NCI-H460 (cell line): ENCODE measurements at regions not wholly inside any gene's neighbourhood (a gene's known extent, or its start where the extent isn't known, plus 50 kb on each side); places are given as distances from the start of the nearest gene placed in this dataset.

ENCODE experiments used
- DNase-seq: peaks from one replicate; pipeline ENCODE4 v3.0.0-alpha.2; 2016; ENCODE audit warnings: low read depth; ENCODE audit errors: extremely low read depth

DNA sequence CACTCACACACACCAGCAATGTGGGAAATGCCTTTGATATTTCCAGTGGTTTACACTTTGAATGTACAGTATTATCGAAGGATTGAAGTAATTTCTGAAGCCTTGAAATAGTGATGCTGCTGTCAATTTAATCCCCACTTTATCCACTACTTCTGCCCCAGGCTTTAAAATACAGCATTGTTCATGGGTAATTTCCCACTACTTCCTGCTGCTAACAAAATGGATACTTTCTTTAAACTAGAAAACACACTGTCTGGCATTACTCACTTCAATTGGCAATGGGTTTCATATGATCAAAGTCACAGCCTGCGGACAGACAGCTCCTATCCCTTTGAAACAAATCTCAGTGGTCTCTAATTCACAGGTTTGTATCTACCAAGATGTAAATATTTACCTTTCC, 292.2 kb downstream of the CDH11 start:
- DNase-seq = no peak

DNA sequence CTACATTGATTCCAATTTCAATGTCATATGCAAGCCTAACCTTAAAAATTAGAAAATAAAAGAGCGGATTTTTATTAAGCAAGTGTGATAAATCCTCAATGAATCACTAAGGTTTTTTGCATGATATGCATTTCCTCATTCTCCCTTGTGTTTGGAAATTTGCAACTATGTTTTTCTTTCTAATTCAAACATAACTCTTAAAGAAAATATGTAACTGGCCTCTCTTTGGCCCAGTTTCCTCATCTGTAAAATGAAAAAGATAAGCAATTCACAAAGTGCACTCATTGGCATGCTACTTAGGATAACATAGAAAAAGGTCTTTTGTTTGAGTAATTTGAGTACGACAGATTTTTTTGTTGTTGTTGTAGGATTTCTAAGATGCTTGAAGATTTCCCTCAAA, 295.5 kb downstream of the CDH11 start:
- DNase-seq = no peak

DNA sequence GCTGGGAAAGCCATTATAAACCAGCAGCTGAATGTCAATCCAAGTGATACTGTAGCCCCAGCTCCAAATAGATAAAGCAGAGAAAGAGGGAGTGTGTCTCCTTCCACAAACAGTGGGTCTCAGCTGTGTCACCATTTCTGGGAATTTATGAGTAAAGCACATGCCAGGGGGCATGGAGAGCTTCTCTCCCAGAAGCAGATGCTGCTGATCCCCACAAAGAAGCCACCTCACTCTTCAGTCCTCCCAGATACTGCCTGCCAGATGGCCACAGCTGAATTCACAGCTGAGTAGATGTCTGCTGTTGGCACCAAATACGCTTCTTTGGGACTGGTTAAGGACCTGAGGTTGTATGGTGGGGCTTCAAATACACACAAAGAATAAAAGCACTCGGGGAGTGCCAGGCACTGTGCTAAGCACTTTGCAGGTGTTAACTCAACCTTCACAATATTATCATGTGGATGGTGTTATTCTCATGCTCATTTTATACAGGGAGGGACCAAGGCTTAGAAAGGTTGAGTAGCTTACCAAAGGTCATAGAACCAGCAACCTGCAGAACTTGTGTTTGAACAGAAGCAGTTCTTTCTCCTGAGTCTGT, 298.3 kb downstream of the CDH11 start:
- no peak for DNase-seq

DNA sequence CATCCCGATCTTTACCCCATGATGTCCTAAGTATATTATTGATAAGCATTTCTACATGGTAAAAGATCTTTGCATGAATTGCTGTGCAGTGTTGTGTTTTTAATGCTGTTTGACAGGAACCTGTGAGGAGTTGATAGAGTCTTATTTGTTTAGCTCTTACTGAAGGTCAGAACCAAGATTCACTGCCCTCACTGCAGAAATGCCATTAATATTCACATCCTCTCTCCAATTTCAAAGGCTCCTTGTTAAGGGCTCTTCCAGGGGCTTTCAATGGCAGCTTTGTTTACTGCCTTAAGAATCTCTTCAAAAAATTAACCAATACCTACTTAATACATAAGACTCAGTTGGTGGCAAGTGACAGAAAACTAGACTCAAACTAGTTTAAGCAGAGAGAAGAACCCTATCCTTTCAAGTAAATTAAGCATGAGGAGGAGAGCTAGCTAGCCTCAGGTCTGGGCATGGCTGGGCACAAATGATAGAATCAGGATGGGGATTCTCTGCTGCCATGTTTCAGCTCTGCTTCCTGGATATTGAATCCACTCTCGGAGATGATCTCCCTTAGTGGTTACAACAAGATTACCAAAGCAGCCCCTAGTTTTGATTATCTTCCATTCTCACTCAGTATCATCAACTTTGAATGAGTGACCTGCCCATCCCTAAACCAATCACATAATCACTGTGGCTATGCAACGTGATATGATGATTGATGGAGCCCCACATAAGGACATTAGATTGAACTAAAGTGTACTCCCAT, 311.8 kb downstream of the CDH11 start:
- no peak for DNase-seq

DNA sequence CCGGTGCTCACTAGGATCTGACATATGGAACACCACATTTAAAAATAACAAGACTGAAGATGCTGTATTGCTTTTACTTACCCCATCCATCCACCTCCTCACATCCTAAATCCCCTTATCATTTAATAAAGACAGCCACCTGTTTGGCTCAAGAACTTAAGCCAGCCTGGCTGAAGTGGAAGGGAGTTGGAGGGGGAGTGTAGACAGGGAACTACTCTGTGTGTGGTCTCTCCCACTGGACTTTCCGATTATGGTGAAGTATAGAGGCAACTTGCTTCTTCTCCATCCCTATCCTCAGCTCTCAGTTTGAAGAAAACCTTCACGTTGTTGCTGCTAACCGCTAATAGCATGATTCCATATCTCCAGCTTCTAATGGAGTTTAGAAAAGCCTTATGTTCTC, 313.4 kb downstream of the CDH11 start:
- no peak for DNase-seq

DNA sequence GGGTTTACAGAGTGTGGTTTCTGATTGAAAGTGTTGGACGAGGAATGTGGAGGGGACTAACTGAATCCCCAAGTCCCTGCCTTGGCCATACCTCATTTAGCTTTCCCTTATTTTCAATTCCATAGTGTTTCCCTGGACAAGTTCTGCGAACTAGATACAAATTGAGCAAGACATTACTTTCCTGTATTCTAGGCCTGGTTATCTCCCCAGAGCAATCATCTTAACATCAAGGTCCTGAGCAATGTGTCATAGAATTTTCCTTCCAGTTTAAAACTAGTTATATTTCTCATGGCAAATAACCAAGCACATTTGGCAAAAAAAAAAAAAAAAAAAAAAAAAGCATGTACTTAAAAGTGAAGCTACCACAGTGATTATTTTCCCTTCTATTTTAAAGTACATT, 330.1 kb downstream of the CDH11 start:
- DNase-seq = no peak

DNA sequence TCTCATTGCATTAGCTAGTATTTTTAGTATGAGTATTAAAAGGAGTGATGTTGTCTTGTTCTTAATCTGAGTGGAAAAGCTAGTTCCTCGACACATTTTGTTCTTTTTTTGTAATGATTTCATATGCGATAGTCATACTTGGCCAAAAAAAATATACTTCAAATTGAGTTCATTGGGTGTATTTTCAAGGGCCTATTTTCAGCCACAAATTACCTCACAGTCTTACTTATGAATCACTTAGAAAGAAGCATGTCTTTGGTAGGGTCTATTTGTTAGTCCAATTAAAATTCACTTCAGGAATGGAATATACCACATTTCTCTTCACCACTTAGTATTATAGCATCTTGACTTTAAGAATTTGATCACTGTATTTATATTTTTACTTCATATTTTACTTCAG, 337.2 kb downstream of the CDH11 start:
- DNase-seq = no peak

DNA sequence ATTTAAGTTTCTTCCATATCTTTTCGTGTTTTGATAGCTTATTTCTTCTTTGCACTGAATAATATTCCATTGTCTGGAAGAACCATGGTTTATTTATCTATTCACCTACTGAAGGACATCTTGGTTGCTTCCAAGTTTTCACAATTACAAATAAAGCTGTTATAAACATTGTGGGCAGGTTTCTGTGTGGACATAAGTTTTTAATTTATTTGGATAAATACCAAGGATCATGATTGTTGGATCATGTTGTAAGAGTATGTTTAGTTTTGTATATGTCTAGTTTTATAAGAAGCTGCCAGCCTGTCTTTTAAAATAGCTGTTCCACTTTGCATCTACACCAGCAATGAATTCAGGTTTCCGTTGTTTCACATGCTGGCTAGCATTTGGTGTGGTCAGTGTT, 339.4 kb downstream of the CDH11 start:
- no peak for DNase-seq

DNA sequence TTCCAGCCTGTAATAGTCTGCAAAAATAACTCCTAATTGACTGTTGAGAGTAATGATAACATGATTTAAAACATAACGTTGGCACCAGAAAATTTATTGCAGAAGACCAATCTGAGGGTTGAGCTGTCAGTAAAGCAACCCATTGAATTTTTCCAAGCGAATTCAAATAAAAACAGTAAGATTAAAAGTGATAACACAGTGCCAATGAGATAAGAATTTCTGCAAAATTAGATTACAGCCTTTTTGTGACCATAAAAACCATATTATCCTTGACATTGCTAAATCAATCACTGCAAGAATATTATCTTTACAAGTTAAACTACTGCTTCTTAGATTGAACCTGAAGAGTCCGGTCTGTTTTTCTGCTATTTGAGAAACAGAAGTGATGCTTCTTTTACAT, 341.4 kb downstream of the CDH11 start:
- DNase-seq = no peak

DNA sequence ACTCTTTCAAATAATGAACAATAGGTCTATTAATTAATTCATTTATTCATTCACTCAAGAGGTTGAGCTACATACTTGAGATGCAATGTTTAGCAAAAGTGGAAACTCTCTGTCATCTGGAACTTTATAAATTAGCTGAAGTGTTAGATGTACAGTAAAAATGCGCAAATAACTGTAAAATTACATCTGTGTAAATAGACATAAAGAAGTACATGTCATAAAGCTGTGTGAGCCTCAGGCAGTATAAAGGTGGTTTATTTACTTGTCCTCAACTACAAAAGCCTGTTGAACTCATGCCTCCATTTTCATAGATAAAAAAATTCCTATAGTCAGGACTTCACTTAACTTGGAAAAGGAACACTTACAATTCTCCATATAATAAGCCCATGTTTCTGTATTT, 343.1 kb downstream of the CDH11 start:
- no peak for DNase-seq

DNA sequence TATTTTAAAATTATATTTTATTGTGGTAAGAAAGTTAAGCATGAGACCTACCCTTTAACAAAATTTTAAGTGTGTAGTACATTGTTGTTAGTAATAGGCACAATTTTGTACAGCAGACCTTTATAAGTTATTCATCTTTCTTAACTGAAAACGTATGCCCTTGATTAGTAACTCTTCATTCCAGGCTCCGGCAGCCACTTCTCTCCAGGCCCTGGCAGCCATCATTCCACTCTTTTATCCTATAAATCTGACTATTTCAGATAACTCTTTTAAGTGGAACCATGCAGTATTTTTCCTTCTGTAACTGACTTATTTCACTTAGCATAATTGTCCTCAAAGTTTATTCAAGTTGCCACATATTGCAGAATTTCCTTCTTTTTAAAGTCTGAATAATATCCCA, 348.2 kb downstream of the CDH11 start:
- no peak for DNase-seq

DNA sequence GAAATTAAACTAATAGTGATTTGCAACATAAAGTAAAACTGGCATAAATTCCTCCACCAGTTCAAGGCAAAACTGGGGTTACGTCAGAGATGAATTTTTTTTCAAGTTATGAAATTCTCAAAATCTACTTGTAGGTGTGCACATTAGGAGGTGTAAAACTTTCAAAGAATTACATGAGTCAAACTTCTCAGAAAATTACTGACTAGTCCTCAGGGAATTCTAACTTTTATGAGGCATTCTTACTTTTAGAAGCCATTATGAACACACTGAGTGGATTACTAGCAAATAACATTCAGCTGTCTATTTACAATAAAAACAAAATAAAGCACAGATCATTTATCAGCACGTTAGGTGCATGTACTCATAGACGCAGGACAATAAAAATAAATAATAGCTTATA, 348.7 kb downstream of the CDH11 start:
- no peak for DNase-seq

DNA sequence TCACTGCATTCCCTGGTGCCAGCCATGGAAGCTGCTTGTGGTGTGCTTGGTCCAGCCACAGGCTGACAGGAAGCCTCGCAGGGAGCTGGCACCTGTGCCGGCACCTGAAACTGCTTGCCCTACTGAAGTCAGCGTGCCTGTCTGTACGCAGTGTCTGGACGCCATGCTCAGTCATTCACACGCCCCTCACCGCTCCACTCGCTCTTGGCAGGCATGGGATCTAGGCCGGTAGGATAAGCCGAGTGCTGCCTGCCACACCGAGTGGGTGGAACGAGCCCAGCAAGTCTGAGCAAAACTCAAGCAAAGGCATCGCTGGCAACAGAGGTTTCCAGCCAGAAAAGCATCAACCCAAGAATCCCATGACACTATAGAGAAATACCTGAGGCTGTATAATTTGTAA, 350.6 kb downstream of the CDH11 start:
- DNase-seq = no peak

DNA sequence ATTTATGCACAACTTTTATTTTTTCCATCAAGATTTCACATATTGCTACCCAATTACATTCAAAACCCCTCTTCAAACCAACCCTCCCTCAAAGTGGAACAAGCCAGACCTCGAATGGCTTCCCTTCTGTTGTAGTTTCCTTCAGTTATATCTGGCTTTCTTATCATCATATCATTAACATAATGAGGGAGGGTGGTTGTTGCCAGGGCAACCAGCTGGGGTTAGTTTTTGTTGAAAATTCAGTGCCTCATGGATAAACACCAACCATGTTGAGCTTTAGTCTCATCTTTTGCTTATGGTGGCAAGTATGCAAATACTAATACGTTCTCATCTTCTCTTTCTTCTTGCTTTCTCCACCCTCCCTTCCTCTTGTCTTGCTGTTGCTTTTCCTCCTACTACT, 359.7 kb downstream of the CDH11 start:
- DNase-seq = no peak

DNA sequence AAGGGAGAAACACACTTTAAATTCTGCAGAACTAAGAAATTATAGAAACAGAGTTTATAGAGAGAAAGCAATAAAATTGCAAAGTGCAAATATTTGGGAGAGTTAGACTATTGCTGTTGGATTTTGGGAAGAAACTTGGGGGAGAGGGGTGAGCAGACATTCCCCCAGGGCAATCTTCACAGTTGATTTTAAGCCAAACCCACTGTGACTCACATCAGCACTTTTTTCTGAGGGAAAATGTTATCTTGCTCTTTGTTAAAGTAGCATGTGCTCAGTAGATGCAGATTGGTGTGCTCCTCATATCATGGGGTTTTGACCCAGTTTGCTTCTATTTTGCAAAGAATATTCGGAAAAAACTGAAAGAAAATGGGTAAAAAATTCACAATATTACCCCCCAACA, 367.6 kb downstream of the CDH11 start:
- DNase-seq = no peak

DNA sequence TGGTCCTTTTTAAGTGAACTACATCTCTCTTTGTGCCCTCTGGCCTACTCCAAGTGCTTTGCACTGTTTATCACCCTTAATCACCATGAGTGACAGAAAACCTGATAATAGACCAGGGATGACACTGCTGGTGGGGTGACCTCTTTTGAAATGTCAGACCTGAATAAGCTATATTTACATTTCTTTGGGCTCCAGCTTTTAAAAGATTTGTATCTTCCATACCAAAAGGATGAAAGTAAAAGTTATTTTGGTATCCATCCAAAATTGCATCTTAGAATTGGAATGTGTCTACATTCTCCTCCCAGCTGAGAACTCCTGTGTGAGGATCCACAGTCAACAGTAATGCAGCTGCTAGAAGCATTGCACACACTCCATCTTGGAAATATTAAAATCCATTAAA, 370.0 kb downstream of the CDH11 start:
- no peak for DNase-seq

DNA sequence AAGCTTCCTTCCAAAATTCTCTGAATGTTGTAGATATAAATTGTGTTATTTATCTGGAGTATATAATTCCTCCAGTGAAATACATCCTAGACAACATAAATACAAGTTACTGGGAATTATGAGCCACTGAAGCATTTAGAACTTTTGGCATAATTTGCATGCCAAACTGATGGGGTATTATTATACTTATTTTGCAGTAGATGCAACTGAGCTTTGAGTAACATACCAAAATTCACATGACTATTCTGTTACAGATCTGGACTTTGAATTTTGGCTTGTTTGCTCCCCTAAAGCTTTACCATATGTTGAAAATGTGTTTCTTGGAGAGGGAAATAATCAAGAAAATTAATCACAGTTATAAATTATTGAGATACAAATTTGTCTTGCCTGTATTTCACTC, 372.5 kb downstream of the CDH11 start:
- no peak for DNase-seq

DNA sequence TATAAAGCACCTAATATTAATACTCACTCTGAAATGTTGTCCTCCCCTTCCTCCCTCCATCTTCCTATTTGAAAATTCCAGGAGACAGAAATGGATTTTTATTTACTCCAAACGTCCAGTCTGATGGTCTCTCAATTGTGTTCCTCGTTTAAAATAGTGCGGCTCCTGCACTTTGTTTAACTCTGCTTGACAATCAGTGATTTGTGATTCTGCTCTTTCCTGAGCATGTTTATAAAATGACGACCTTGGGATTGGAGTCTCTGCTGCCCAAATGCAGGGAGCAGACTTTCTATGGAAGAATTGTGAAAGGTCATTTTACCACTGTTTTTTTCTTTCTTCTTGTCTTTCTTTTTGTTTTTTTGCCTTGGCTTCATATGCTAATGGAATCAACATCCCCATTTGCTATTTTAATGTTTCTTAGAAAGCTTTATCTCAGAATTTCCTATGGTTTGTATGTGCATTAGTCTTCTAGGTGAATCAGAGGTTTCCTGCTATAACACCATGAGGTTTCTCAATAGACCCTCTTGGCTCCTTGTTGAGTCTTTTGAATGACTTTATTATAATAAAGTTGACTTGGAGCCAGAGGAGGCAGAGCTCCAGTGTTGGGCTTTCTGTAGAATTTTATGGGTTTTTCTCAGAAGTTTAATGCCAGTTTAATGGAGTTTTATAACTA, 376.5 kb downstream of the CDH11 start:
- no peak for DNase-seq

DNA sequence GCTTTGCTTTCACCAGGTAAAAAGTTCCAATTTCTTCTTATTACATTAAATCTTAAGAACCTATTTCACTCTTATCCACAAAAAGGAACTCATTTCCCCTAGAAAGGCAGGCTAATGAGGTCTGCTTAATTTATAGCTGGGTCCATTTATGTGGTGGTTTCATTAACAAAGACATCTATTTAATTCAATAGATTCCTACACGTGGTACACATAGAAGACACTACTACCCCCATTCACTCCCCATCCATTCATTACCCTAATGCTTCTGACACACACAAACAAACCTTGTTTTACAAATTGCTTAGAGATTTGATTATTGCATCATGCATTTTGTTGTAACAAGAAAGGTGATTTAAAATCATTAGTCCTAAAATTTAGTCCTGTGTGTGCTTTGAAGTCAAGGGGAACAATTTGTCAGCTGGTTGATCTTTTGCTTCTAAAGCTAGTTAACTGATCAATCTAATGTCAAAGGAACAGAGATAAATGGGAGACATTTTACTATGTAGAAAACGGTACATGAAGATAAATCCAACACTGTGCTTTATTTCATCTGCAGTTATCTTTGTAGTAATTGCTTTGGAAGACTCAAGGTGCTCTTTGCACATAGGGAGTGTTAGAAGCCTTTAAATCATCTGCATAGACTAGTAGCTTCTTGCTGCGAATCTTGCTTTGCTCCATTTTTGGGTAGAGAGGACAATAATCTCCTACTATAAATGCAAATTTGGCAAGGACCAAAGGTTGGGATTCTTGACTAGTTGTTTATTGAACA, 379.2 kb downstream of the CDH11 start:
- no peak for DNase-seq

DNA sequence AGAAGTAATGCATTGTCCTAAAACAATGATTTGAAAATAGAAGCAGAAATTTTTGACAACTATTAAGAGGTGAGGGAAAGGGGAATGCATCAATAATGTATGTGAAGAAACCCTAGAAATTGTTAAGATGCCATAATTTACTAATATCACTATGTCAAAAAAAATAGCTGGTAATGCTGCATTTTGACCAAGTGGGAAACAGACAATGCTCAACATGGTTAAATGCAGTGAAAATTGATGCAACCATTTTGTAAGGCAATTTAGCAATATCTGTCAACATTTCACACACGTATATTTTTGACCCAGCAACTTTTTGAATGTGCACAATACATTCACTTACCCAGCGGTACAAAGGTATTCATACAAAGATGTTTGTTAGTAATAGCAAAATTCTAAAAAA, 381.6 kb downstream of the CDH11 start:
- no peak for DNase-seq

DNA sequence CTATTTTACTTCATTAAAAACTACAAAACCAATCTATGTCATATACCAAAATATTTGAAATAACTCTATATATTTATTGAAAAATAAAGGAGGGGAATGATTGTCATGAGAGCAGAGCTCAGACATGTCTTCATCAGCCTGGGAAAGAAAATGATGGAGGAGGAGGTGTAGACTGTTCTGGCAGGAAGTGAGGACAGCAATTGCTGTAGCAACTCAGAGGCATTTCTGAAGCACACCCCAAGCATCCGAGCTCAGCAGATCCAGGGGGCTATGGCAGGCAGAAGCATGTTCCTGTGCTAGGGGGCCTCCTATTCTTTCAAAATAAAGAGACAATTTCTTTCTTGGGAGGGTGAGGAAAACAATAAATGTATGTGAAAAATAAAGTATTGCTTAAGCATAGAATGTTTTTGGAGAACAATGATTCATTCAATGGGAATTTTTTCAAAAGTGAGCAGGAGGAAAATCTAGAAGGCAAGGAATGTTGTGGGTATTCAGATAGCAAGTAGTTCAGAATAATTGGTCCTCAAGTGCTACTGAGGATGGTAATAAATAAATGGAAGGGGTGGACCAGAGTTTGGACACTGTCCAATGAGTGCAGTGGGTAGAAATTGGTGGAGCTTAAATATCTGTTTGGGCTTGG, 383.4 kb downstream of the CDH11 start:
- no peak for DNase-seq
